GM06990 (cell line): ENCODE measurements at regions not wholly inside any gene's neighbourhood (a gene's known extent, or its start where the extent isn't known, plus 50 kb on each side); places are given as distances from the start of the nearest gene placed in this dataset.

ENCODE experiments used
- DNase-seq: peaks from one replicate; pipeline ENCODE4 v3.0.0-alpha.2; 2011; ENCODE audit not compliant: insufficient read length; ENCODE audit errors: extremely low read depth
- H3K27me3 ChIP-seq: replicated peaks from 2 replicates; pipeline ENCODE4 v1.6.0; 2011; ENCODE audit warnings: low read length; ENCODE audit not compliant: control insufficient read depth, insufficient read depth
- H3K36me3 ChIP-seq: 2 replicates; pipeline ENCODE4 v1.5.1; 2011; ENCODE audit warnings: low read length; ENCODE audit not compliant: control insufficient read depth, insufficient read depth
- H3K4me3 ChIP-seq: replicated peaks from 2 replicates; pipeline ENCODE4 v1.5.1; 2011; ENCODE audit warnings: low read depth, mild to moderate bottlenecking, control low read depth, low read length
- TF ChIP-seq, protein P1 (sequence below): IDR thresholded peaks from 2 replicates; pipeline ENCODE4 v1.5.1; 2011; ENCODE audit warnings: low read length, control low read depth, mild to moderate bottlenecking, inconsistent platforms; ENCODE audit not compliant: insufficient read depth, poor library complexity, severe bottlenecking

DNA sequence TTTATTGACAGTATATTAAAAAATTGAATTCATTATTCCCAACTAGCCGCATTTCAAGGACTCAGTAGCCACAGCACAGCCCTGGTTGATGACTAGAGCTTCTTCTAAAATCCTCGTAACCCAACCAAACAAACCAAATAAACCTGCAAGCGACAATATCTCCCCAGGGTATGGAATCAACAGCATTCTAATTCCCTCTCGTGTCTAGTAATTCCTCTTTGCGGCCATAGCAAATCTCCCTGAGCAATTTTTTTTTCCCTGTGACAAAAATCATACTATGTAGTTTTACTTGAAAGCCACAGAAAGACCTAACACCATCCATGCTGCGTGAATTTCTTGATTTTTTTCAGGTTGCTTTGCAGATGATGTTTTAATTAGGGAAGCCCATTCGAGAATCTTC, 143.4 kb upstream of the MYOCD start:
- no peak for DNase-seq
- H3K4me3 ChIP-seq = no peak overlapping the region
- H3K27me3 ChIP-seq = no peaks in the 10 kb centered on the region
- H3K36me3 ChIP-seq = no peaks in the 10 kb centered on the region
- TF ChIP-seq, protein P1, sequence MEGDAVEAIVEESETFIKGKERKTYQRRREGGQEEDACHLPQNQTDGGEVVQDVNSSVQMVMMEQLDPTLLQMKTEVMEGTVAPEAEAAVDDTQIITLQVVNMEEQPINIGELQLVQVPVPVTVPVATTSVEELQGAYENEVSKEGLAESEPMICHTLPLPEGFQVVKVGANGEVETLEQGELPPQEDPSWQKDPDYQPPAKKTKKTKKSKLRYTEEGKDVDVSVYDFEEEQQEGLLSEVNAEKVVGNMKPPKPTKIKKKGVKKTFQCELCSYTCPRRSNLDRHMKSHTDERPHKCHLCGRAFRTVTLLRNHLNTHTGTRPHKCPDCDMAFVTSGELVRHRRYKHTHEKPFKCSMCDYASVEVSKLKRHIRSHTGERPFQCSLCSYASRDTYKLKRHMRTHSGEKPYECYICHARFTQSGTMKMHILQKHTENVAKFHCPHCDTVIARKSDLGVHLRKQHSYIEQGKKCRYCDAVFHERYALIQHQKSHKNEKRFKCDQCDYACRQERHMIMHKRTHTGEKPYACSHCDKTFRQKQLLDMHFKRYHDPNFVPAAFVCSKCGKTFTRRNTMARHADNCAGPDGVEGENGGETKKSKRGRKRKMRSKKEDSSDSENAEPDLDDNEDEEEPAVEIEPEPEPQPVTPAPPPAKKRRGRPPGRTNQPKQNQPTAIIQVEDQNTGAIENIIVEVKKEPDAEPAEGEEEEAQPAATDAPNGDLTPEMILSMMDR = no peak

DNA sequence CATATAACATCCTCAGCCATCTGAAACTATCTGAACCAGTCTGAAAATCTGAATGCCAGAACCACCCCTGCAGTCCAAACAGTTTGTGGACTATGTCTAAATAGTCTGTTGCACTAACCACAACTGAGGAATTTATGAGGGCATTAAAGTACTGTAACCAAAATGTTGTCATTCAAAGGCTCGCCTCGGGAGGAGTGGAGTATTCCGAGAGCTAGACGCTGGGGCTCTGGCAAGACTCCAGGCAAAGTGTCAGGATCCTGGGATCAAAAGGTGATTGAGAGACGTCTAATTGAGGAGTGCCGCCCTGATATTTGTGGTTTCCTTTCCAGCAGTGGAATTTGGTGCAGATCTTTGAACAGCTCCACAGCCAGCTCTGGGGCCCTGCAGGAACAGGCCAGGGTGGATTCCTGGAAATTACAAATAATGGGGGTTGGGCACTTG, 142.9 kb upstream of the MYOCD start:
- Histone ChIP-seq H3K4me3 (no peak overlapping the region), H3K36me3 (no peaks in the 10 kb centered on the region), H3K27me3 (no peaks in the 10 kb centered on the region)
- TF ChIP-seq, protein P1 = no peak
- DNase-seq = no peak

DNA sequence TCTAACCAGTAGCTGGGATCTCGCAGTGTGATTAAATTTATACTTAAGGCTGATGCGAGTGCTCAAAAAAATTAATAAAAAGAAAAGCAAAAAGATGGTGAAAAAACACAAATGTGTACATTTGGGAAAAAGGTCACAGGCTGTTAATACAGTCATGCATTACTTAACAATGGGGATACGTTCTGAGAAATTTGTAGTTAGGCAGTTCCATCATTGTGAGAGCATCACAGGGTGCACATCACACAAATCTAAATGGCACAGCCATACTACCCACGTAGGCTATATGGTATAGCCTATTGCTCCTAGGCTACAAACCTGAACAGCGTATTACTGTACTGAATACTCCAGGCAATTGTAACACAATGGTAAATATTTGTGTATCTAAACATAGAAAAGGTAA, 142.4 kb upstream of the MYOCD start:
- H3K27me3 ChIP-seq = no peaks in the 10 kb centered on the region
- H3K36me3 ChIP-seq = no peaks in the 10 kb centered on the region
- DNase-seq = no peak
- TF ChIP-seq, protein P1 = no peak
- no peak overlapping the region for H3K4me3 ChIP-seq

DNA sequence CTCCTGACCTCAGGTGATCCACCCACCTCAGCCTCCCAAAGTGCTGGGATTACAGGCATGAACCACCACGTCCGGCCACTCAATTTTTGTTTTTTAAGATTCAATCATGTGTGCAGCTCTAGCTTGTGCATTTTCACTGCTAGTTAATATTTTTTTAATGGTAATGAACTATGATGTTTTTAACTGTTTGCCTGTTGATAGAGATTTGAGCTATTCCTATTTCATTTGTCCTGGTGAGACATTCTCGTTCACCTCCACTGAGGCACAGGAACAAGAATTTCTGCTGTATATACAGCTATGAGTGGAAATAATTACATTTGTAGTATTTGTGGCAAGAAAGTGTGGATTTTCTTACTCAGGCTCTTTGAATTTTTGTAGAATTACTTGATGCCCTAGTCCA, 137.7 kb upstream of the MYOCD start:
- no peak for DNase-seq
- no peaks in the 10 kb centered on the region for H3K27me3 ChIP-seq
- TF ChIP-seq, protein P1 = no peak

DNA sequence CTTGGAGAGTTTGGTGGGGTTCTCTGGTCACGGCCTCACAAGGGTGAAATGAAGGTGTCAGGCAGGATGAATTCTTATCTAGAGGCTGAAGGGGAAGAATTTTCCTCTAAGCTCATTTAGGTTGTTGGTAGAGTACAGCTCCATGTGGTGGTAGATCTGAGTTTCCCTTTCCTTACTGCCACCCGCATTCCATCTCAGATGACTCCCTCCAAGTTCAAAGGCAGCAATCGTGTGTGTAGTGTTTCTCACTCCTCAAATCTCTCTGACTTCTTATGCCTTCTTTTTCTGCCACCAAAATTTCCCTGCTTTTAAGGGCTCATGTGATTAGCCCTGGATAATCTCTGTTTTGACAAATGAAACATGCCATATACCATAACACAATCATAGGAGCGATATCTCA, 135.5 kb upstream of the MYOCD start:
- DNase-seq = no peak
- TF ChIP-seq, protein P1 = no peak
- H3K4me3 ChIP-seq = no peak overlapping the region
- no peaks in the 10 kb centered on the region for H3K36me3 ChIP-seq
- H3K27me3 ChIP-seq = no peaks in the 10 kb centered on the region

More for the DNA sequence above, 137.7 kb upstream of the MYOCD start:
- Histone ChIP-seq H3K4me3 (no peak overlapping the region), H3K36me3 (no peaks in the 10 kb centered on the region)

DNA sequence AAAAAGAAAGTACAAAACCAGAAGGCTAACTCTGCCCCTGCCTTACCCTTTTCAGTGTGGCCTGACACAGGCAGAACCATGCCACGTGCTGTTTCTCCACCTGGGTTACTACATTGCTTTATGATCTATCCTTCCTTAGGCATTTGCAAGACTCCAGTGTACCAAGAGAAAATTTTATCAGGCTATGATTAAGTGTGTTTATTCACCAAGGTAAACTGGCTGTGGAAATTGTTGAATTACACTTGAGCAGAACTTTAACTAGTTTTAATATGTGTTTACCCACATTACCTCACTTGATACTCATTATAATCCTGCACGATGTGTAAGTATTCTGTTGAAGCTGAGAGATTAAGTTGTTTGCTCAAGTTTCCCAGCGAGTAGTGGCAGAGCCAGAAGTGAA, 129.7 kb upstream of the MYOCD start:
- TF ChIP-seq, protein P1 = no peak
- Histone ChIP-seq H3K27me3 (no peaks in the 10 kb centered on the region), H3K4me3 (no peak overlapping the region), H3K36me3 (no peaks in the 10 kb centered on the region)
- no peak for DNase-seq
